ENCODE measurements at regions not wholly inside any gene's neighbourhood (a gene's known extent, or its start where the extent isn't known, plus 50 kb on each side); places are given as distances from the start of the nearest gene placed in this dataset.

GRCh38 chr4:127479031-127479622 lies 153.6 kb upstream of the INTU start:
- CTCF ChIA-PET = interaction anchor here (0.7 to 1.0 kb wide), 5 partner anchors 15 to 572 kb away, joined by 3 read pairs; no protein-coding TSS in a partner anchor
- peaks cover 8% of the 10 kb centered on the region for H3K36me3 Mint-ChIP-seq
- no peaks in the 10 kb centered on the region for H3K4me1 Mint-ChIP-seq
- no peak overlapping the region for H3K27ac Mint-ChIP-seq
- TF ChIP-seq, protein P1, sequence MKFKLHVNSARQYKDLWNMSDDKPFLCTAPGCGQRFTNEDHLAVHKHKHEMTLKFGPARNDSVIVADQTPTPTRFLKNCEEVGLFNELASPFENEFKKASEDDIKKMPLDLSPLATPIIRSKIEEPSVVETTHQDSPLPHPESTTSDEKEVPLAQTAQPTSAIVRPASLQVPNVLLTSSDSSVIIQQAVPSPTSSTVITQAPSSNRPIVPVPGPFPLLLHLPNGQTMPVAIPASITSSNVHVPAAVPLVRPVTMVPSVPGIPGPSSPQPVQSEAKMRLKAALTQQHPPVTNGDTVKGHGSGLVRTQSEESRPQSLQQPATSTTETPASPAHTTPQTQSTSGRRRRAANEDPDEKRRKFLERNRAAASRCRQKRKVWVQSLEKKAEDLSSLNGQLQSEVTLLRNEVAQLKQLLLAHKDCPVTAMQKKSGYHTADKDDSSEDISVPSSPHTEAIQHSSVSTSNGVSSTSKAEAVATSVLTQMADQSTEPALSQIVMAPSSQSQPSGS (CRISPR knock-in tag; IDR thresholded peaks at IDR 0.05; ENCODE audit: borderline replicate concordance, low read depth) = no peak
- TF ChIP-seq, protein P2, sequence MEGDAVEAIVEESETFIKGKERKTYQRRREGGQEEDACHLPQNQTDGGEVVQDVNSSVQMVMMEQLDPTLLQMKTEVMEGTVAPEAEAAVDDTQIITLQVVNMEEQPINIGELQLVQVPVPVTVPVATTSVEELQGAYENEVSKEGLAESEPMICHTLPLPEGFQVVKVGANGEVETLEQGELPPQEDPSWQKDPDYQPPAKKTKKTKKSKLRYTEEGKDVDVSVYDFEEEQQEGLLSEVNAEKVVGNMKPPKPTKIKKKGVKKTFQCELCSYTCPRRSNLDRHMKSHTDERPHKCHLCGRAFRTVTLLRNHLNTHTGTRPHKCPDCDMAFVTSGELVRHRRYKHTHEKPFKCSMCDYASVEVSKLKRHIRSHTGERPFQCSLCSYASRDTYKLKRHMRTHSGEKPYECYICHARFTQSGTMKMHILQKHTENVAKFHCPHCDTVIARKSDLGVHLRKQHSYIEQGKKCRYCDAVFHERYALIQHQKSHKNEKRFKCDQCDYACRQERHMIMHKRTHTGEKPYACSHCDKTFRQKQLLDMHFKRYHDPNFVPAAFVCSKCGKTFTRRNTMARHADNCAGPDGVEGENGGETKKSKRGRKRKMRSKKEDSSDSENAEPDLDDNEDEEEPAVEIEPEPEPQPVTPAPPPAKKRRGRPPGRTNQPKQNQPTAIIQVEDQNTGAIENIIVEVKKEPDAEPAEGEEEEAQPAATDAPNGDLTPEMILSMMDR (IDR thresholded peaks at IDR 0.05) = peak; percentile 47; the same call in 1 of the 2 replicates
- H3K27me3 Mint-ChIP-seq (ENCODE audit: low read depth) = no peaks in the 10 kb centered on the region; the same call in 1 of the 2 replicates
- POLR2A ChIA-PET = no interaction called here
- no peak for DNase-seq (ENCODE audit: low spot score)
- peaks cover 4% of the 10 kb centered on the region for H3K9me3 Mint-ChIP-seq
- peak; percentile 38; the same call in 1 of the 2 replicates for ATAC-seq
- H3K4me3 Mint-ChIP-seq = no peak overlapping the region

- Mint-ChIP-seq H3K27ac (no peak overlapping the region), H3K36me3 (peaks cover 5% of the 10 kb centered on the region; the same call in 1 of the 2 replicates), H3K27me3 (ENCODE audit: low read depth) (no peaks in the 10 kb centered on the region), H3K9me3 (no peaks in the 10 kb centered on the region), H3K4me1 (peaks cover 9% of the 10 kb centered on the region), H3K4me3 (no peak overlapping the region)
- TF ChIP-seq, protein P3, sequence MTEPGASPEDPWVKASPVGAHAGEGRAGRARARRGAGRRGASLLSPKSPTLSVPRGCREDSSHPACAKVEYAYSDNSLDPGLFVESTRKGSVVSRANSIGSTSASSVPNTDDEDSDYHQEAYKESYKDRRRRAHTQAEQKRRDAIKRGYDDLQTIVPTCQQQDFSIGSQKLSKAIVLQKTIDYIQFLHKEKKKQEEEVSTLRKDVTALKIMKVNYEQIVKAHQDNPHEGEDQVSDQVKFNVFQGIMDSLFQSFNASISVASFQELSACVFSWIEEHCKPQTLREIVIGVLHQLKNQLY (CRISPR knock-in tag; IDR thresholded peaks at IDR 0.05) = no peak
- TF ChIP-seq GTF2I (CRISPR knock-in tag; conservative IDR thresholded peaks at IDR 0.05) (no peak), HMGXB4 (CRISPR knock-in tag; IDR thresholded peaks at IDR 0.05) (no peak), MYBL2 (CRISPR knock-in tag; IDR thresholded peaks at IDR 0.05) (no peak), TCF7 (CRISPR knock-in tag; IDR thresholded peaks at IDR 0.05; ENCODE audit: low read depth) (no peak), TEAD4 (CRISPR knock-in tag; IDR thresholded peaks at IDR 0.05) (no peak), ATF3 (CRISPR knock-in tag; conservative IDR thresholded peaks at IDR 0.05) (no peak), JUN (CRISPR knock-in tag; IDR thresholded peaks at IDR 0.05) (no peak), ZNF232 (CRISPR knock-in tag; IDR thresholded peaks at IDR 0.05) (no peak), ZNF121 (CRISPR knock-in tag; IDR thresholded peaks at IDR 0.05) (no peak), ESRRA (CRISPR knock-in tag; IDR thresholded peaks at IDR 0.05; ENCODE audit: borderline replicate concordance) (no peak), ERG (CRISPR knock-in tag; IDR thresholded peaks at IDR 0.05) (no peak), ZNF425 (CRISPR knock-in tag; conservative IDR thresholded peaks at IDR 0.05) (no peak)
- TF ChIP-seq, protein P1 (CRISPR knock-in tag; IDR thresholded peaks at IDR 0.05; ENCODE audit: borderline replicate concordance, low read depth) = no peak
- TF ChIP-seq, protein P4, sequence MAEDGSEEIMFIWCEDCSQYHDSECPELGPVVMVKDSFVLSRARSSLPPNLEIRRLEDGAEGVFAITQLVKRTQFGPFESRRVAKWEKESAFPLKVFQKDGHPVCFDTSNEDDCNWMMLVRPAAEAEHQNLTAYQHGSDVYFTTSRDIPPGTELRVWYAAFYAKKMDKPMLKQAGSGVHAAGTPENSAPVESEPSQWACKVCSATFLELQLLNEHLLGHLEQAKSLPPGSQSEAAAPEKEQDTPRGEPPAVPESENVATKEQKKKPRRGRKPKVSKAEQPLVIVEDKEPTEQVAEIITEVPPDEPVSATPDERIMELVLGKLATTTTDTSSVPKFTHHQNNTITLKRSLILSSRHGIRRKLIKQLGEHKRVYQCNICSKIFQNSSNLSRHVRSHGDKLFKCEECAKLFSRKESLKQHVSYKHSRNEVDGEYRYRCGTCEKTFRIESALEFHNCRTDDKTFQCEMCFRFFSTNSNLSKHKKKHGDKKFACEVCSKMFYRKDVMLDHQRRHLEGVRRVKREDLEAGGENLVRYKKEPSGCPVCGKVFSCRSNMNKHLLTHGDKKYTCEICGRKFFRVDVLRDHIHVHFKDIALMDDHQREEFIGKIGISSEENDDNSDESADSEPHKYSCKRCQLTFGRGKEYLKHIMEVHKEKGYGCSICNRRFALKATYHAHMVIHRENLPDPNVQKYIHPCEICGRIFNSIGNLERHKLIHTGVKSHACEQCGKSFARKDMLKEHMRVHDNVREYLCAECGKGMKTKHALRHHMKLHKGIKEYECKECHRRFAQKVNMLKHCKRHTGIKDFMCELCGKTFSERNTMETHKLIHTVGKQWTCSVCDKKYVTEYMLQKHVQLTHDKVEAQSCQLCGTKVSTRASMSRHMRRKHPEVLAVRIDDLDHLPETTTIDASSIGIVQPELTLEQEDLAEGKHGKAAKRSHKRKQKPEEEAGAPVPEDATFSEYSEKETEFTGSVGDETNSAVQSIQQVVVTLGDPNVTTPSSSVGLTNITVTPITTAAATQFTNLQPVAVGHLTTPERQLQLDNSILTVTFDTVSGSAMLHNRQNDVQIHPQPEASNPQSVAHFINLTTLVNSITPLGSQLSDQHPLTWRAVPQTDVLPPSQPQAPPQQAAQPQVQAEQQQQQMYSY (CRISPR knock-in tag; IDR thresholded peaks at IDR 0.05) = no peak
- ChIA-PET POLR2A (no interaction called here), CTCF (no interaction called here)
- no peak for DNase-seq (ENCODE audit: low spot score)
- no peak for ATAC-seq
Observed at GRCh38 chr4:127482049-127482448, 150.7 kb upstream of the INTU start.
